ENCODE measurements at regions not wholly inside any gene's neighbourhood (a gene's known extent, or its start where the extent isn't known, plus 50 kb on each side); places are given as distances from the start of the nearest gene placed in this dataset.

GRCh38 chr2:156826341-156826933, 390.3 kb downstream of the GPD2 start:
- 70 to 72% methylated on average over 2 of the region's 2 CpGs for WGBS, 2 donors
- Histone ChIP-seq H3K36me3 (no peaks in the 10 kb centered on the region), H3K4me3 (no peak overlapping the region), H3K27me3 (no peaks in the 10 kb centered on the region), H3K9me3 (no peaks in the 10 kb centered on the region), H3K4me1 (no peaks in the 10 kb centered on the region), H3K27ac (no peak overlapping the region)
- peak in 1 of 2 donors; percentile 45 for ATAC-seq (ENCODE audit: low FRiP score in 2 of 2)
- no peak for DNase-seq
- no peak for TF ChIP-seq POLR2A (IDR thresholded peaks at IDR 0.05)
- no peak for TF ChIP-seq CTCF (IDR thresholded peaks at IDR 0.05)
- no peak for TF ChIP-seq EP300 (IDR thresholded peaks at IDR 0.05)

GRCh38 chr2:156834431-156834830, 398.3 kb downstream of the GPD2 start:
- WGBS, 2 donors, result 91 to 95% methylated on average over 1 of the region's 1 CpG
- ATAC-seq (ENCODE audit: low FRiP score in 2 of 2) (no peak), DNase-seq (no peak)
- H3K4me3 ChIP-seq, result no peak overlapping the region
- no peaks in the 10 kb centered on the region for H3K9me3 ChIP-seq
- TF ChIP-seq POLR2A (IDR thresholded peaks at IDR 0.05) (no peak), POLR2AphosphoS5 (IDR thresholded peaks at IDR 0.05) (no peak), CTCF (IDR thresholded peaks at IDR 0.05) (no peak), EP300 (IDR thresholded peaks at IDR 0.05) (no peak)
- H3K27me3 ChIP-seq, result no peaks in the 10 kb centered on the region
- H3K36me3 ChIP-seq, result no peaks in the 10 kb centered on the region
- no peaks in the 10 kb centered on the region for H3K4me1 ChIP-seq
- no peak overlapping the region for H3K27ac ChIP-seq

DNA sequence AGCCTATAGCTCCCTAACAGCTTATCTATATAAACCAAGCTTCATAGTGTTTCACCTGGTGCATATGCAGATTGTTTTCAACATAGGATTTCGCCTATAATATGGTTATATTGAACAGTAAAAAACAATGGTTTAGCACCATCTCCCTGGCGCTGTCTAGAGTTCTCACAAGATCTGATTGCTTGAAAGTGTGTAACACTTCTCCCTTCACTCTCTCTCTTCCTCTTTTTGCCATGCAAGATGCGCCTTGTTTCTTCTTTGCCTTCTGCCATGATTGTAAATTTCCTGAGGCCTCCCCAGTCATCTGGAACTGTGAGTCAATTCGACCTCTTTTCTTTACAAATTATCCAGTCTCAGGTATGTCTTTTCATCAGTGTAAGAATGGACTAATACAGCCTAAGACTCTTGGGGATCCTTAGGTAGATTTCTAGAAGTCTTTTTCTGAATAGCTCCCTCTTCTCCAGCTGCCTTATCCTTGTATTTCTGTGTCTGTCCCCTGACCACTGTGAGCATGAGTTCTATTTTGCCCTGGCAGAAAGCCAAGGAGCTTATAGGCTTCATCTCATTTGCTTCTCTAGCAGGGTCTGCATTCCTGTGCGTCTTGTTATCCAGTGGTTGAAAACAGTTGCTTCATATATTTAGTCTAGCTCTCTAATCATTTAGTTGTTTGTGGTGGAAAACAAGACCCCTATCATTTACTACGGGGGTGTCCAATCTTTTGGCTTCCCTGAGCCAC, 401.6 kb downstream of the GPD2 start:
- H3K27me3 ChIP-seq, result no peaks in the 10 kb centered on the region
- ATAC-seq (ENCODE audit: low FRiP score in 2 of 2), result no peak
- H3K36me3 ChIP-seq, result no peaks in the 10 kb centered on the region
- no peaks in the 10 kb centered on the region for H3K4me1 ChIP-seq
- H3K27ac ChIP-seq, result no peak overlapping the region
- 74 to 76% methylated on average over 6 of the region's 6 CpGs for WGBS, 2 donors
- TF ChIP-seq POLR2AphosphoS5 (IDR thresholded peaks at IDR 0.05), result no peak
- no peak for TF ChIP-seq CTCF (IDR thresholded peaks at IDR 0.05)
- no peak for TF ChIP-seq POLR2A (IDR thresholded peaks at IDR 0.05)
- TF ChIP-seq EP300 (IDR thresholded peaks at IDR 0.05), result no peak
- H3K4me3 ChIP-seq, result no peak overlapping the region
- no peak for DNase-seq
- H3K9me3 ChIP-seq, result no peaks in the 10 kb centered on the region

DNA sequence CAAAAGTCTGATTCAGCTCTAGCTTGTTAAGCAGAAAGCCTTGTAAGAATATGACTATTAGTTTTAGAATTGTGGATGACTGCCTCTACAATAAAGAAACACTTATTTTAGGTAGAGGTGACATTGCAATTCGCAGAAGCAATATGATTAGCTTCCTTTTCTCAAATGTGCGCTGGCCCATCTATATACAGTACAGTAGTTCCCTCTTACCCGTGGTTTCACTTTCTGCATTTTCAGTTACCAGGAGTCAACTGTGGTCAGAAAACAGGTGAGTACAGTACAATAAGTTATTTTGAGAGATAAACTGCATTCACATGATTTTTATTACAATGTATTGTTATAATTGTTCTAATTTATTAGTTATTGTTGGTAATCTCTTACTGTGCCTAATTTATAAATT, 405.1 kb downstream of the GPD2 start:
- Histone ChIP-seq H3K9me3 (no peaks in the 10 kb centered on the region), H3K27me3 (no peaks in the 10 kb centered on the region), H3K4me1 (no peaks in the 10 kb centered on the region), H3K4me3 (no peak overlapping the region), H3K27ac (no peak overlapping the region), H3K36me3 (no peaks in the 10 kb centered on the region)
- DNase-seq, result no peak
- no peak for ATAC-seq (ENCODE audit: low FRiP score in 2 of 2)
- TF ChIP-seq CTCF (IDR thresholded peaks at IDR 0.05), result no peak
- TF ChIP-seq POLR2A (IDR thresholded peaks at IDR 0.05), result no peak
- no peak for TF ChIP-seq POLR2AphosphoS5 (IDR thresholded peaks at IDR 0.05)
- TF ChIP-seq EP300 (IDR thresholded peaks at IDR 0.05), result no peak
- 80 to 89% methylated on average over 3 of the region's 3 CpGs for WGBS, 2 donors
